Spinal cord (tissue), 9 donors: ENCODE measurements at regions not wholly inside any gene's neighbourhood (a gene's known extent, or its start where the extent isn't known, plus 50 kb on each side); places are given as distances from the start of the nearest gene placed in this dataset.

Experiments
- DNase-seq, 6 donors: peaks; one replicate each; pipeline versions ENCODE4 v3.0.0 to v3.0.0-alpha.2; 2013 to 2015; ENCODE audit warnings: low spot score in 6 of 6, low read depth in 4 of 6
- H3K27ac ChIP-seq: one replicate; pipeline ENCODE4 v1.5.1; 2013; ENCODE audit warnings: low read depth, low read length, control low read depth
- H3K27me3 ChIP-seq: one replicate; pipeline ENCODE4 v1.6.1; 2013; ENCODE audit warnings: low read length; ENCODE audit not compliant: control insufficient read depth, insufficient read depth
- H3K36me3 ChIP-seq: one replicate; pipeline ENCODE4 v1.6.1; 2013; ENCODE audit warnings: low read length; ENCODE audit not compliant: control insufficient read depth, insufficient read depth
- H3K4me1 ChIP-seq: one replicate; pipeline ENCODE4 v1.6.1; 2013; ENCODE audit warnings: low read length; ENCODE audit not compliant: control insufficient read depth, insufficient read depth
- H3K4me3 ChIP-seq: one replicate; pipeline ENCODE4 v1.5.1; 2013; ENCODE audit warnings: low read depth, low read length, control low read depth
- H3K9me3 ChIP-seq: one replicate; pipeline ENCODE4 v1.6.1; 2013; ENCODE audit warnings: low read length; ENCODE audit not compliant: control insufficient read depth, insufficient read depth
- WGBS: methylation state at CpG from one replicate; pipeline ENCODE4 v1.1.5; 2013; ENCODE audit warnings: missing lambda C conversion rate; ENCODE audit not compliant: insufficient coverage; 5-methylcytosine and 5-hydroxymethylcytosine counted together
- donor health status: healthy.

DNA sequence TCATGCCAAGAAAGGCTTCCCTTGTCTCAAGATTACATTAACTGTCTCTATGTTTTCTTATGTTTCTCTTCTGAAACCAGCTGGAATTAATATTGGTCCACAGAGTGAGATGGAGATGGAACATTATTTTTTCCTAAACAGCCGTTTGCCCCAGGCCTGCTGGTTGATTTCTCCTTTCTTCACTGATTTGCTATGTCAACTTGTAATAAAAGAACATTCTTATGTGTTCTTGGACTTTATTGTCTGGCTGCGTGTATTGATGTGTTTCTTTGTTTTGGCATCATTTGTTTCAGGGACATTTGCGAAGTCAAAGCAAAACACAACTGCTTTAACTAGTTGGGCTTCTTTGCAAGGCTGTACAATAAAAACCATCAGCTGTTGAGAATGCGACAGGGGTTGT lies 168.5 kb downstream of the FAM43A start:
- H3K27ac ChIP-seq = peak overlapping the region; percentile 33
- H3K36me3 ChIP-seq = no peaks in the 10 kb centered on the region
- peaks cover 17% of the 10 kb centered on the region for H3K4me1 ChIP-seq
- no peak overlapping the region for H3K4me3 ChIP-seq
- H3K9me3 ChIP-seq = no peaks in the 10 kb centered on the region
- peak in 2 of 6 donors; percentile 22 to 63 for DNase-seq
- WGBS = 39% methylated on average over 3 of the region's 4 CpGs
- H3K27me3 ChIP-seq = no peaks in the 10 kb centered on the region

DNA sequence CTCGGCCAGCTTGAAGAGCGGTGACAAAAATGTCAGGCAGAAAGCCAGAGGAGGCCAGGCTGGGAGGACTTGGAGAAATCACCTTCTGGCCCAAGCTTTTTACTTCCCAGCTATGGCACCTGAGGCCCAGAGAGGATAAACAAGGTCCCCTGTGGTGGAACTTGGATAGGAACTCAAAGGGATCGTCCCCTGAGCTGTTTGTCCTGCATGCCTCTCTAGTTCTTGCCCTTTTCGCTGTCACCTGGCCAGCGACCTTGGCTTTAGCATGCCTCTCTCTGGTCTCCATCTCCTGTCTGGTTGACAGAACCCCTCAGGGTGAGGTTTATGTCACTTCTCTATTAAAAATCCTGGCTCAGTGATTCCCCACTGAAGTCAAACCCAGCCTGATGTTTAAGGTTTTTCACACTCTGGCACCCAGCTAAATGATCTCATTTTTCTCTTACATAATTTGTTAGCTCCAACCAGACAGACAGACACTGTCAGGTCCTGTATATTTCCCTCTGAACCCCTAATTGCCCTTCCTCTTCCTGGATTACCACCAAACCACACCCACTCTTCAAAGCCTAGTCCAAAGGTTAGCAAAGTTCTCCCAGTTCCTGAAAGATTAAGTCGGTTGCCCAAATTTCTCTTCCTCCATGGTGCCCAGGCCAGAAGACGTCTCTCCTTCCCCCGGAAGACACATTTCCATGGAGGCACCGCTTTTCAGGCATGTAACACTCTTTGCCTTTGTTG lies 169.1 kb downstream of the FAM43A start:
- DNase-seq = peak in 1 of 6 donors; percentile 43
- Histone ChIP-seq H3K27me3 (no peaks in the 10 kb centered on the region), H3K27ac (peak overlapping the region; percentile 33), H3K4me3 (no peak overlapping the region), H3K9me3 (no peaks in the 10 kb centered on the region), H3K4me1 (peaks cover 17% of the 10 kb centered on the region), H3K36me3 (no peaks in the 10 kb centered on the region)
- WGBS = 79% methylated on average over 7 of the region's 9 CpGs

DNA sequence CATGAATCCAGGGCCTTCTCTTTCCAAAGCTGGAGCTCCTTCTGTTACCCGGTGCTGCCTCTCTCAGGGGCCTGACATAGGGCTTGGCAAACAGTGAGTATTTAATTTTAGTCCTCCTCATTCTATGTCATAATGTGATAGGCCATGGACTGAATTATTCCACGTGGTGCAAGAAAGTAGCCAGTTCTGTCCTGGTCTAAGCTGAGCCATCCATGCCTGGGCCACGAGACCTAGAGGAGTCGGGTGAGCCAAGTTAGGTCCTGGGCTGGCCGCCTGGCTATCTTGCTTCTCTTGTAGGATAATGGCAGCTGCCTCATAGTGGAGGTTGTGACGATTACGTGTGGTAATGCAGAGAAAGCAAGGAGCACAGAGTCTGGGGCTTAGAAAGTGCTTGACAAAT lies 170.6 kb downstream of the FAM43A start:
- WGBS = 88% methylated on average over 6 of the region's 7 CpGs
- H3K4me1 ChIP-seq = peaks cover 16% of the 10 kb centered on the region
- H3K4me3 ChIP-seq = no peak overlapping the region
- H3K9me3 ChIP-seq = no peaks in the 10 kb centered on the region
- no peak for DNase-seq
- peaks cover 2% of the 10 kb centered on the region for H3K27me3 ChIP-seq
- H3K27ac ChIP-seq = no peak overlapping the region
- no peaks in the 10 kb centered on the region for H3K36me3 ChIP-seq

DNA sequence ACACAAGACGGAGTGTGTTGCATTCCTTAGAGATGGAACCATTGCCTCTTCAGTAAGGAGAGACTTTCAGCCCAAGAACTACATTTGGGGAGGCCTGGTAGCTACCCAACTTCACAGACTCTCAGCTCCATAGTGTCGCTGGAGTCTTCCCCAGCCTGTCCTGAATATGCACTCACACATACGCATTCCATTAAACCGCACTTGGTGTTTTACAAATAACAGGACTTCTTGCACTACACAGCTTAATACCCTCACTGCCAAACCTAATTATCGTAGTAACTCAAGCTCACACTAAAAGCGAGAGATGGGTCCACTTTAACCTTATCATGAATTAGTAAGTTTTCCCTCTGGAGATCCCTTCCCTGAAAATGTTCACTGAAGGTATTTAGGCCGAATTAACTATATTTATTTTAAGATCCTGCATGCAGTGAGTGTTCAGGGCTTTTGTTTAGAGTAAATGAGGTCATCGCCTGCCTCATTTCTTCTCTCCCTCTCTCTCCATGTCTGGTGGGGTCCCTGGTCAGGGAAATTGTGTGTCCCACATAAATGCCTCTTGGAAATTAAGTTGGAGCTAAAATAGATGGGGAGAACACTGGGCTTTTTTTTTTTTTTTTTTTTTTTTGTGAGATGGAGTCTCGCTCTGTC lies 171.9 kb downstream of the FAM43A start:
- H3K27ac ChIP-seq = no peak overlapping the region
- H3K36me3 ChIP-seq = no peaks in the 10 kb centered on the region
- H3K9me3 ChIP-seq = no peaks in the 10 kb centered on the region
- H3K27me3 ChIP-seq = peaks cover 2% of the 10 kb centered on the region
- H3K4me3 ChIP-seq = no peak overlapping the region
- peaks cover 15% of the 10 kb centered on the region for H3K4me1 ChIP-seq
- WGBS = 85% methylated on average over 4 of the region's 9 CpGs
- peak in 2 of 6 donors; percentile 24 to 62 for DNase-seq

- H3K4me3 ChIP-seq = no peak overlapping the region
- H3K9me3 ChIP-seq = no peaks in the 10 kb centered on the region
- H3K27ac ChIP-seq = no peak overlapping the region
- peaks cover 7% of the 10 kb centered on the region for H3K4me1 ChIP-seq
- no peaks in the 10 kb centered on the region for H3K36me3 ChIP-seq
- WGBS = no CpG with 5 or more reads among the region's 2 CpGs
- peaks cover 2% of the 10 kb centered on the region for H3K27me3 ChIP-seq
- no peak for DNase-seq
Measured at GRCh38 chr3:194858382-194858781, 172.7 kb downstream of the FAM43A start.

DNA sequence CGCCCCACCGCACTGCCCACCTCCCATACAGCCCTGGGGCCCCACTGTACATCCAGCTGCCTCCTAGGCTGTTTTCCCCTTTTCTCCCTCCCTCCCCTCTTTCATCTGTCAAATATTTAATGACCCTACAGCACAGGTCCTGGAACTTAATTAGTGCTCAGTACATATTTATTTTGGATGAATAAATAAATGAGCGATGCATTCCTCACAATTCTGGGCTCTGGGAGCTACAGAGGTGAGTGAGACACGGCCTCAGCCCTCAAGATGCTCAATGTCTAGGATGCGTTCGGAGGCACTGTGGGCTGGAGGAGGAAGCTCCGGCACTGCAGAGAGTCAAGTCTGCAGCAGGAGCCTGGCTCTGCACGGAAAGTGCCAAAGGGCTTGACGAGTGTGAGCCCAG lies 175.0 kb downstream of the FAM43A start:
- no peak for DNase-seq
- no peak overlapping the region for H3K27ac ChIP-seq
- no peaks in the 10 kb centered on the region for H3K9me3 ChIP-seq
- H3K4me1 ChIP-seq = no peaks in the 10 kb centered on the region
- H3K27me3 ChIP-seq = peaks cover 2% of the 10 kb centered on the region
- H3K4me3 ChIP-seq = no peak overlapping the region
- 76% methylated on average over 8 of the region's 9 CpGs for WGBS
- no peaks in the 10 kb centered on the region for H3K36me3 ChIP-seq

DNA sequence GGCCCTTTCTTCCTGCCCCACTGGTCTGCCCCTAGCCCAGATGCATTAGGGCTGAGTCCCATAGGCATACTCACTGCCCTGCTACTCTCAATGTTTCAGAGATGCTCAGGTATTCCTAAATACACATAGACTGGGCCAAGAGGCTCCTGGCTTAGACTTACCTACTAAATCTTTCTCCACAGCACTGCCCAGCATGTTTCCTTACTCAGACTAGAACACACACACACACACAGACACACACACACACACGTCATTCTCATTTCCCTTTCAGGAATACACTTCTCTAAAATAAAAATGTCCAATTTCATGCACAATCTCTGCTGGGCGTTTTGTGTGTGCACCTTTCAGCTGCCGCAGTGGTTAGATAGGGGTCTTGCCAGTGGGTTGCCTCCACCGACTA lies 175.7 kb downstream of the FAM43A start:
- WGBS = 80% methylated on average over 1 of the region's 4 CpGs
- H3K36me3 ChIP-seq = no peaks in the 10 kb centered on the region
- H3K4me3 ChIP-seq = no peak overlapping the region
- H3K27me3 ChIP-seq = peaks cover 2% of the 10 kb centered on the region
- no peaks in the 10 kb centered on the region for H3K4me1 ChIP-seq
- DNase-seq = no peak
- no peaks in the 10 kb centered on the region for H3K9me3 ChIP-seq
- no peak overlapping the region for H3K27ac ChIP-seq

GRCh38 chr3:194865061-194865460 lies 179.4 kb downstream of the FAM43A start:
- Histone ChIP-seq H3K36me3 (no peaks in the 10 kb centered on the region), H3K27ac (no peak overlapping the region), H3K4me3 (no peak overlapping the region), H3K4me1 (no peaks in the 10 kb centered on the region), H3K27me3 (peaks cover 2% of the 10 kb centered on the region), H3K9me3 (no peaks in the 10 kb centered on the region)
- WGBS = 61% methylated on average over 2 of the region's 3 CpGs
- no peak for DNase-seq

DNA sequence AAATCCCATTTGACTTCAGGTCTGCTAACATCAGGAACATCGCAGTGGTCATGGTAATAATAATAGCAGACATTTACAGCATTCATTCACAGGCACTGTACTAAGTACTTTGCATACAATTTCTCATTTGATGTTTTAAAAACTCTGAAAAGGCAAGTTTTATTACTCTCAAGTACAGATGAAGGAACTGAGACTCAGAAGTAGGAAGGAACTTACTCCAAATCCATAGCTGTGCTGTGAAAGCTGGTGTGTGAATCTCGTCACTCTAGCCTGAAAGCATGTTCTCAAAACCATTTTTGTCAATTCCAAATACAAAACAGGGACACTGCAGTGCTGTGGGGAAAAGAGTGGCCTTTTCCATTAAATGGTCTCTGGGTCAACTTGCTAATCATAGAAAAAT lies 179.9 kb downstream of the FAM43A start:
- no CpG with 5 or more reads among the region's 2 CpGs for WGBS

GRCh38 chr3:194866236-194866635 lies 180.6 kb downstream of the FAM43A start:
- H3K4me3 ChIP-seq = no peak overlapping the region
- H3K4me1 ChIP-seq = no peaks in the 10 kb centered on the region
- H3K9me3 ChIP-seq = no peaks in the 10 kb centered on the region
- WGBS = no CpG with 5 or more reads among the region's 4 CpGs
- no peaks in the 10 kb centered on the region for H3K36me3 ChIP-seq
- H3K27ac ChIP-seq = no peak overlapping the region
- no peaks in the 10 kb centered on the region for H3K27me3 ChIP-seq
- no peak for DNase-seq

More for the DNA sequence above, 179.9 kb downstream of the FAM43A start:
- Histone ChIP-seq H3K27ac (no peak overlapping the region), H3K4me3 (no peak overlapping the region), H3K9me3 (no peaks in the 10 kb centered on the region), H3K36me3 (no peaks in the 10 kb centered on the region), H3K27me3 (peaks cover 2% of the 10 kb centered on the region), H3K4me1 (no peaks in the 10 kb centered on the region)
- DNase-seq = no peak
